Testis (tissue), 2 donors: ENCODE measurements at regions not wholly inside any gene's neighbourhood (a gene's known extent, or its start where the extent isn't known, plus 50 kb on each side); places are given as distances from the start of the nearest gene placed in this dataset.
"Not testable (repeated sequence)": the region's sequence is repeated elsewhere in the genome, so short reads cannot be mapped to it uniquely, and the experiment has no call there.

Source experiments
- DNase-seq: peaks from one replicate; pipeline ENCODE4 v3.0.0-alpha.2; 2019
- H3K27ac ChIP-seq, 2 donors: fragments of 200-600 bp; sonication (generic); one replicate each; pipeline ENCODE4 v1.5.1; 2019
- H3K27me3 ChIP-seq: fragments of 200-600 bp; sonication (generic); one replicate; pipeline ENCODE4 v1.5.1; 2019
- H3K36me3 ChIP-seq: fragments of 200-600 bp; sonication (generic); one replicate; pipeline ENCODE4 v1.5.1; 2017; ENCODE audit warnings: low read depth; ENCODE audit errors: missing control alignments
- H3K4me1 ChIP-seq: fragments of 200-600 bp; sonication (generic); one replicate; pipeline ENCODE4 v1.5.1; 2019
- H3K4me3 ChIP-seq, 2 donors: fragments of 200-600 bp; sonication (generic); one replicate each; pipeline ENCODE4 v1.5.1; 2017 to 2019
- H3K9me3 ChIP-seq: fragments of 200-600 bp; sonication (generic); one replicate; pipeline ENCODE4 v1.5.1; 2017
- POLR2A ChIP-seq: fragments of 450-650 bp; IDR thresholded peaks from one replicate; pipeline ENCODE4 v1.6.1; 2017; ENCODE audit warnings: antibody characterized with exemption, mild to moderate bottlenecking, moderate library complexity
- WGBS, 2 donors: methylation state at CpG; one replicate each; pipeline ENCODE4 v1.1.5; 2018; 5-methylcytosine and 5-hydroxymethylcytosine counted together
- intact Hi-C: fragments of 100-400 bp; cut with DNase I; formaldehyde crosslinking; loops from one replicate; pipeline ENCODE4 v1.15.1; 2023; ENCODE audit warnings: low total_unique reads
- TF ChIP-seq, protein P1 (sequence below), 3 experiments: fragments of 450-650 bp in 2 of 3; fragments of 200-600 bp in 1 of 3; sonication (generic) in 1 of 3; IDR thresholded peaks; one replicate each; pipeline ENCODE4 v1.5.1; 2016 to 2019; ENCODE audit warnings: antibody characterized with exemption in 3 of 3, mild to moderate bottlenecking in 2 of 3, moderate library complexity in 1 of 3

DNA sequence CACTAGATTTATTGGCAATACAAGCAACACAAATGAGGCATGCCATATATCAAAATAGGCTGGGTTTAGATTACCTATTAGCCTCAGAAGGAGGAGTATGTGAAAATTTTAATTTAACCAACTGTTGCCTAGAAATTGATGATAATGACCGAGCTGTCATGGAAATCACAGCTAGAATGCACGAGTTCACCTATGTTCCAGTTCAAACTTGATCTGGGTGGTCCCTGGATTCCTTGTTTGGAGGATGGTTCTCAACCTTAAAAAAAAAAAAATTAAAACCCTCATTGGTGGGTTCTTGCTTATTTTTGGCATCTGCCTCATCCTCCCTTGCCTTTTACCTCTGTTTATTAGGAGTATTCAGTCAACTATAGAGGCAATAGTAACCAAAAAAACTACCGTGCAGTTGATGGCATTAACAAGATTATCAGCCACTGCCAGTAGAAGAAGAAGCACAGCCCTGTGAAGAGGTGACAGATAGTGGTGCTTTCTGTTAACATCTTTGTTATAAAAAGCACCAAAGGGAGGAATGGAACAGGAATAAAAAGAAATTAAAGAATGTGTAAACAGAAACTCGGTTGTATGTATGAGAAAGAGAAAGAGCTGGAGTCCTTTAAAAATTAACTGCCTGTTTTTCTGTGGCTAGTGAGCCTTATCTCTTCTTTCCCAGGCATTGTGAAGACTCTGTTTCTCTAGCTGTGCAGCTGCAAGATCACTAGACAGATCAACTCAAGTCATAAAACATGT is 106.4 kb downstream of the ZNF429 start:
- Histone ChIP-seq H3K4me1 (no peaks in the 10 kb centered on the region), H3K4me3 (no peak overlapping the region), H3K27ac (no peak overlapping the region), H3K27me3 (no peaks in the 10 kb centered on the region), H3K36me3 (no peaks in the 10 kb centered on the region), H3K9me3 (no peaks in the 10 kb centered on the region)
- 50 to 53% methylated on average over 4 of the region's 4 CpGs for WGBS, 2 donors
- no peak for TF ChIP-seq POLR2A
- TF ChIP-seq, protein P1, sequence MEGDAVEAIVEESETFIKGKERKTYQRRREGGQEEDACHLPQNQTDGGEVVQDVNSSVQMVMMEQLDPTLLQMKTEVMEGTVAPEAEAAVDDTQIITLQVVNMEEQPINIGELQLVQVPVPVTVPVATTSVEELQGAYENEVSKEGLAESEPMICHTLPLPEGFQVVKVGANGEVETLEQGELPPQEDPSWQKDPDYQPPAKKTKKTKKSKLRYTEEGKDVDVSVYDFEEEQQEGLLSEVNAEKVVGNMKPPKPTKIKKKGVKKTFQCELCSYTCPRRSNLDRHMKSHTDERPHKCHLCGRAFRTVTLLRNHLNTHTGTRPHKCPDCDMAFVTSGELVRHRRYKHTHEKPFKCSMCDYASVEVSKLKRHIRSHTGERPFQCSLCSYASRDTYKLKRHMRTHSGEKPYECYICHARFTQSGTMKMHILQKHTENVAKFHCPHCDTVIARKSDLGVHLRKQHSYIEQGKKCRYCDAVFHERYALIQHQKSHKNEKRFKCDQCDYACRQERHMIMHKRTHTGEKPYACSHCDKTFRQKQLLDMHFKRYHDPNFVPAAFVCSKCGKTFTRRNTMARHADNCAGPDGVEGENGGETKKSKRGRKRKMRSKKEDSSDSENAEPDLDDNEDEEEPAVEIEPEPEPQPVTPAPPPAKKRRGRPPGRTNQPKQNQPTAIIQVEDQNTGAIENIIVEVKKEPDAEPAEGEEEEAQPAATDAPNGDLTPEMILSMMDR (IDR thresholded peaks at IDR 0.05) = no peak
- intact Hi-C loops = no loop called here
- DNase-seq = no peak

DNA sequence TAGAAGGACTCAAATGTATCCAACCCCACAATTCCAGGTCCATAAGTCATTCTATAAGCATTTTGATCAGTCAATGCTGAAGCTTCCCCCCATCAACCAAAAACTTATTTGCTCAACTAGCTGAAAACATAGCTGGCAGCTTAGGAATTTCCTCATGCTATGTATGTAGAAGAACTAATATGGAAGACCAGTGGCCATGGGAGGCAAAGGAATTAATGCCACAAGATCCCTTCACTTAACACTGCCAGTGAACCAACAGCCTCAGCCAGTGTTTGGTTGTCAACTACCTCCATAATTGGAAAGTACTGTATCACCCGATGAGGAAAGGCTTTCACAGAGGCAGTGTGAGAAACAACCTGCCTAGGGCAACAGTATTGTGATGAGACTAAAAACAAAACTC is 105.4 kb downstream of the ZNF429 start:
- WGBS, 2 donors = 89 to 92% methylated on average over 1 of the region's 1 CpG
- no peak overlapping the region for H3K4me3 ChIP-seq
- intact Hi-C loops = no loop called here

DNA sequence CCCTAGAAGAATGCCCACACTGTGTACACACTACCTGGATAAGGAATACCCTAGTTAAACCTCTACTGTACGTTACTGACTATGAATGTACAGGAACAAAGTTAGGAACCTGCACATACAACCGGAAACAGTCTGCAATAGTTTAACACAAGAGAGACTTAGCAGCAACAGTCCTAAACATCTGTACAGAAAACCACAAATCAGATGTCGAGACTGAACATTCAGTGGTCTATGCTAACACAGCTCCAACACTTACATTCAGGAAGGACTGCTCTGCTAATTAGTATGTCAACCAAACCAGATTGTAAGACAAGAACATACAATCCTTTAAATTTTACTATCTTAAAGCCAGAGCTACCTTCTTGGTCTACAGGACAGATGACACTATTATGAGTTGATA is 104.9 kb downstream of the ZNF429 start:
- intact Hi-C loops = no loop called here
- 71 to 93% methylated on average over 3 of the region's 3 CpGs for WGBS, 2 donors

More for the DNA sequence above, 105.4 kb downstream of the ZNF429 start:
- no peaks in the 10 kb centered on the region for H3K36me3 ChIP-seq
- H3K27ac ChIP-seq = no peak overlapping the region
- H3K9me3 ChIP-seq = no peaks in the 10 kb centered on the region
- TF ChIP-seq, protein P1 (IDR thresholded peaks at IDR 0.05) = no peak
- TF ChIP-seq POLR2A = no peak
- H3K27me3 ChIP-seq = no peaks in the 10 kb centered on the region
- no peaks in the 10 kb centered on the region for H3K4me1 ChIP-seq
- DNase-seq = no peak

DNA sequence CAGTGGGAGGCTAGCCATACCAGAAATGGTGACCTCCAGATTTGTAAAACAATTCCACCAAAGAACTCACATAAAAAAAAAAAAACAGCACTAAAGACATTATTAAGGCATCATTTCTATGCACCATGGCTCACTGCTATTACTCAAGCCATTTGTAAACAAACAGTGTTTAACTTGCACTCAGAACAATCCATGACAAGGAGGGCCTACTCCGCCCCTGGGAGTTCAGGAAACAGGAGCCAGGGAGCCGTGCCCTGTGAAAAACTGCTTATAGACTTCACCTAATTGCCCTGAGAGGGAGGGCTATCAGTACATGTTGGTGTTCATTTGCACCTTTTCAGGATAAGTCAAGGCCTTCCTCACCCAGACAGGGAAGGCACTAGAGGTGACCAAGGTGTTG is 103.2 kb downstream of the ZNF429 start:
- no peak overlapping the region for H3K4me3 ChIP-seq
- intact Hi-C loops = no loop called here
- H3K27ac ChIP-seq = no peak overlapping the region
- TF ChIP-seq, protein P1 (IDR thresholded peaks at IDR 0.05) = no peak
- TF ChIP-seq POLR2A = no peak
- no peaks in the 10 kb centered on the region for H3K36me3 ChIP-seq
- H3K9me3 ChIP-seq = no peaks in the 10 kb centered on the region
- H3K27me3 ChIP-seq = no peaks in the 10 kb centered on the region
- no peak for DNase-seq
- 79 to 94% methylated on average over 2 of the region's 2 CpGs for WGBS, 2 donors
- H3K4me1 ChIP-seq = peaks cover 14% of the 10 kb centered on the region

More for the DNA sequence above, 104.9 kb downstream of the ZNF429 start:
- H3K9me3 ChIP-seq = no peaks in the 10 kb centered on the region
- DNase-seq = no peak
- no peaks in the 10 kb centered on the region for H3K36me3 ChIP-seq
- no peaks in the 10 kb centered on the region for H3K4me1 ChIP-seq
- H3K27me3 ChIP-seq = no peaks in the 10 kb centered on the region
- no peak overlapping the region for H3K27ac ChIP-seq
- H3K4me3 ChIP-seq = no peak overlapping the region
- no peak for TF ChIP-seq POLR2A
- TF ChIP-seq, protein P1 (IDR thresholded peaks at IDR 0.05) = no peak

DNA sequence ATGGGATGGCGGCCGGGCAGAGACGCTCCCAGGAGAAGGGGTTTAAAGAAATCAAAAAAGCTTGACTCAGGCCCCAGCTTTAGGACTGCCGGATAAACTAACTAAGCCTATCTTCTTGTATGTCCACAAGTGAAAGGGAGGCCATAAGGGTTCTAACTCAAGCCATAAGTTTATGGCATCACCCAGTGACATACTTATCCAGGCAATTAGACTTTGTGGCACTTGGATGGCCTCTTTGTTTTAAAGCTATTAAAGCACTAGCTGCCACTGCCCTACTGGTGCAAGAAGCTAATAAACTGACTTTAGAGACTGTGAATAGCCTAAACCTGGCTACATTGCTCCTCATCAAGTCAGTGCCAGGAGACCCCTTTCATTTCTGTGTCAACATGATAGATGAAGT is 102.0 kb downstream of the ZNF429 start:
- peaks cover 22% of the 10 kb centered on the region for H3K4me1 ChIP-seq
- TF ChIP-seq, protein P1 (IDR thresholded peaks at IDR 0.05) = no peak
- no peak overlapping the region for H3K4me3 ChIP-seq
- no peaks in the 10 kb centered on the region for H3K36me3 ChIP-seq
- H3K27ac ChIP-seq = no peak overlapping the region
- no peaks in the 10 kb centered on the region for H3K9me3 ChIP-seq
- 60 to 78% methylated on average over 4 of the region's 4 CpGs for WGBS, 2 donors
- intact Hi-C loops = no loop called here
- DNase-seq = no peak
- H3K27me3 ChIP-seq = no peaks in the 10 kb centered on the region

DNA sequence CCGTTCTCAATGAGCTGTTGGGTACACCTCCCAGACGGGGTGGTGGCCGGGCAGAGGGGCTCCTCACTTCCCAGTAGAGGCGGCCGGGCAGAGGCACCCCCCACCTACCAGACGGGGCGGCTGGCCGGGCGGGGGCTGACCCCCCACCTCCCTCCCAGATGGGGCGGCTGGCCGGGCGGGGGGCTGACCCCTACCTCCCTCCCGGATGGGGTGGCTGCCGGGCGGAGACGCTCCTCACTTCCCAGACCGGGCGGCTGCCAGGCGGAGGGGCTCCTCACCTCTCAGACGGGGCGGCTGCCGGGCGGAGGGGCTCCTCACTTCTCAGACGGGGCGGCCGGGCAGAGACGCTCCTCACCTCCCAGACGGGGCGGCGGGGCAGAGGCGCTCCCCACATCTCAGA is 101.6 kb downstream of the ZNF429 start:
- H3K4me3 ChIP-seq, H3K27ac ChIP-seq, DNase-seq, intact Hi-C loops, H3K9me3 ChIP-seq, H3K27me3 ChIP-seq, H3K36me3 ChIP-seq: not testable (repeated sequence)
- peaks cover 26% of the 10 kb centered on the region for H3K4me1 ChIP-seq
- WGBS, 2 donors = 69 to 80% methylated on average over 7 to 10 of the region's 31 CpGs

DNA sequence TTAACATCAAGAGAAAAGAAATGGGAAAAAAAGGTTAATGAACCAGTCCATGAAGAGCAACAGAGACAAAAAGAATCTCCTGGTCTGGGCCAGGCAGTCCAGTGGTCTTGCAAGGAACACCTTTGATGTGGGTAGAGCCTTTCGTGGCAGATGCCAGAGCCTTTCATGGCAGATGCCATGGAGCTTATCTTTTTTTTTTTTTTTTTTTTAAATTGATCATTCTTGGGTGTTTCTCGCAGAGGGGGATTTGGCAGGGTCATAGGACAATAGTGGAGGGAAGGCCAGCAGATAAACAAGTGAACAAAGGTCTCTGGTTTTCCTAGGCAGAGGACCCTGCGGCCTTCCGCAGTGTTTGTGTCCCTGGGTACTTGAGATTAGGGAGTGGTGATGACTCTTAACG is 100.9 kb downstream of the ZNF429 start:
- H3K36me3 ChIP-seq, H3K27ac ChIP-seq, DNase-seq, H3K27me3 ChIP-seq, H3K9me3 ChIP-seq, intact Hi-C loops, H3K4me3 ChIP-seq: not testable (repeated sequence)
- peaks cover 27% of the 10 kb centered on the region for H3K4me1 ChIP-seq
- WGBS, 2 donors = 49 to 58% methylated on average over 2 to 4 of the region's 5 CpGs
